Brain microvascular endothelial cell (primary cell): ENCODE measurements at regions not wholly inside any gene's neighbourhood (a gene's known extent, or its start where the extent isn't known, plus 50 kb on each side); places are given as distances from the start of the nearest gene placed in this dataset.

Source experiments
- DNase-seq: peaks from one replicate; pipeline ENCODE4 v3.0.0-alpha.2; 2020
- H3K27ac ChIP-seq: fragments of 250-450 bp; sonication (Bioruptor Pico); 2 replicates; pipeline ENCODE4 v1.5.1; 2020; ENCODE audit warnings: mild to moderate bottlenecking, moderate library complexity
- H3K27me3 ChIP-seq: fragments of 250-450 bp; sonication (Bioruptor Pico); replicated peaks from 2 replicates; pipeline ENCODE4 v1.5.1; 2020; ENCODE audit warnings: mild to moderate bottlenecking
- H3K36me3 ChIP-seq: fragments of 250-450 bp; sonication (Bioruptor Pico); replicated peaks from 2 replicates; pipeline ENCODE4 v1.5.1; 2020; ENCODE audit warnings: mild to moderate bottlenecking
- H3K4me3 ChIP-seq: 2 replicates; pipeline ENCODE4 v1.5.1; 2011; ENCODE audit warnings: low read depth, mild to moderate bottlenecking, control low read depth, low read length, moderate library complexity
- in situ Hi-C: cut with HindIII; loops from 2 replicates; pipeline ENCODE4 v1.10.0; 2017; ENCODE audit warnings: low sequenced_read_pairs, low pct_ligation_motif_present
- TF ChIP-seq, protein P1 (sequence below): IDR thresholded peaks from 2 replicates; pipeline ENCODE4 v1.5.1; 2011; ENCODE audit warnings: low read depth, mild to moderate bottlenecking, moderate library complexity, low read length, control low read depth, inconsistent platforms; ENCODE audit errors: missing control alignments

DNA sequence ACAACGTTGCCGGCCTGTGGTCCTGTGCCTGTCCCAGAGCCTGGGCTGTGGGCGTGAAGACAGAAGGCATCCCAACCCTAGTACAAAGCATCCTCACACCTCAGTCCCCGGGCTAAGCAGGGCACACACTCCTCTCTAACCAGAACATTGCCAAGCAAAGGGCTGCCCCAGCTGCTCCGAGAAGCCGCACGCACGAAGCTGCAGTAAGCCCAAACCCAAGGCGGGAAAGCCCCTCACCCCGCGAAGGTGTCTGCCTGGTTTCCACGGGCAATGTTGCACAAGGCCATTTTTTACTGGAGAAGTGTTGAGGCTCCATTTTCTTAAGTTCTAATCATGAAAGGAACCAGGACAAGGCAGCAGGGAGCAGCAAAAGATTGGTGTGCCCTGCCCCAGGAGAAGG, 519.0 kb downstream of the NPHP4 start:
- DNase-seq, result no peak
- Histone ChIP-seq H3K27ac (no peak overlapping the region), H3K27me3 (no peaks in the 10 kb centered on the region), H3K36me3 (no peaks in the 10 kb centered on the region), H3K4me3 (no peak overlapping the region)
- in situ Hi-C loops, result no loop called here
- TF ChIP-seq, protein P1, sequence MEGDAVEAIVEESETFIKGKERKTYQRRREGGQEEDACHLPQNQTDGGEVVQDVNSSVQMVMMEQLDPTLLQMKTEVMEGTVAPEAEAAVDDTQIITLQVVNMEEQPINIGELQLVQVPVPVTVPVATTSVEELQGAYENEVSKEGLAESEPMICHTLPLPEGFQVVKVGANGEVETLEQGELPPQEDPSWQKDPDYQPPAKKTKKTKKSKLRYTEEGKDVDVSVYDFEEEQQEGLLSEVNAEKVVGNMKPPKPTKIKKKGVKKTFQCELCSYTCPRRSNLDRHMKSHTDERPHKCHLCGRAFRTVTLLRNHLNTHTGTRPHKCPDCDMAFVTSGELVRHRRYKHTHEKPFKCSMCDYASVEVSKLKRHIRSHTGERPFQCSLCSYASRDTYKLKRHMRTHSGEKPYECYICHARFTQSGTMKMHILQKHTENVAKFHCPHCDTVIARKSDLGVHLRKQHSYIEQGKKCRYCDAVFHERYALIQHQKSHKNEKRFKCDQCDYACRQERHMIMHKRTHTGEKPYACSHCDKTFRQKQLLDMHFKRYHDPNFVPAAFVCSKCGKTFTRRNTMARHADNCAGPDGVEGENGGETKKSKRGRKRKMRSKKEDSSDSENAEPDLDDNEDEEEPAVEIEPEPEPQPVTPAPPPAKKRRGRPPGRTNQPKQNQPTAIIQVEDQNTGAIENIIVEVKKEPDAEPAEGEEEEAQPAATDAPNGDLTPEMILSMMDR, result no peak

DNA sequence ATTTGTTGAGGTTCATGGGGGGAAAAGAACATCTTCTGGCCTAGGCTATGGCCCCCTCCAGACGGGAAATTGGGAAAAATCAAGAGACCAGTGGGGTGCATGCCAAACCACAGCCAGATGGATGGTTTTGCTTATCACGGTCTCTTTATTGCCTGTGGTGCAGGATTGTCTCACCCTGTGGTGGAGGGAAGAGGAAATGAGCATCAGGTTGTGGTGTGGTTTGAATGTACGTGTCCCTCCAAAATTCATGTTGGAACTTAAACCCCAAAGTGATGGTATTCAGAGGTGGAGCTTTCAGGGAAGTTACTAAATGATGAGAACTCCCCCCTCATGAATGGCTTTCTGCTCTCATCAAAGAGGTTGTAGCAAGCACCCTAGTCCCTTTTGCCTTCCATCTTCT, 525.7 kb downstream of the NPHP4 start:
- Histone ChIP-seq H3K36me3 (no peaks in the 10 kb centered on the region), H3K27ac (no peak overlapping the region), H3K27me3 (no peaks in the 10 kb centered on the region), H3K4me3 (no peak overlapping the region)
- in situ Hi-C loops, result no loop called here
- TF ChIP-seq, protein P1, result no peak
- DNase-seq, result no peak

DNA sequence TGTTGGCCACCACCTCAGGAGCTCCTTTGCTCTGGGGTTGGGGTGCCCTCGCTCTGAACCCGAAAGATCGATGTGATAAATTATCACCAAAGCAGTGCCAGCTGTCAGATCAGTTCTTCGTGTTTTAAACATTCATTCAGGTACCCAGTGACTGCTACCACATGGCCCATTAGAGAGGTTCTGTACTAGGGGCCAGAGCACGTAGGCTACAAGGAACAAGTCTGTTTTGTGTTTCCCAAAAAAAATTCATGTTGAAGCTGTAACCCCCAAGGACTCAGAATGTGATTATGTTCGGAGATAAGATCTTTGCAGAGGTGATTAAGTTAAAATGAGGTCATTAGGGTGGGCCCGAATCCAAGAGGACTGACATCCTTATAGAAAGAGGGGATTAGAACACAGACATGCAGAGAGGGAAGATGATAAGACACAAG, 526.9 kb downstream of the NPHP4 start:
- no peaks in the 10 kb centered on the region for H3K27me3 ChIP-seq
- H3K4me3 ChIP-seq, result no peak overlapping the region
- in situ Hi-C loops, result no loop called here
- TF ChIP-seq, protein P1, result no peak
- H3K36me3 ChIP-seq, result no peaks in the 10 kb centered on the region
- DNase-seq, result no peak
- H3K27ac ChIP-seq, result no peak overlapping the region

DNA sequence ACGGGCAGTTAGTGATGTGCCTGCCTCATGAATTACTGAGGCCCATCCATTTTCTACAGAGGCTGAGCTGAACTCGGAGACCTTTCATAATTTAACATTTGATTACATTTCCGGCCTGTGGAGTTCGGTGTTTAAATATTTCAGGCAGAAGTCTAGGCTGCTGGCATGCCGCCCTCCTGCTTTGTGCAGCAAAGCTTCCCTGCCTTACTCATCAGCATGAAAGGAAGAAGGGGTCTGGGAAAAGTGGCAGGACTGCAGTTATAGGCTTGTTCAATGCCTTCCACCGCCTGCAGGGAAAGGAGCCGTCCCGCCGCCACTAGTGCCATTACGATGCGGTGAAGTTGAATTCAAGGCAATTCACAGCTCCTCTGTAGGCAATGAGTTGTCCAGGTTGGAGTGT, 527.9 kb downstream of the NPHP4 start:
- in situ Hi-C loops, result no loop called here
- Histone ChIP-seq H3K27ac (no peak overlapping the region), H3K4me3 (no peak overlapping the region), H3K36me3 (no peaks in the 10 kb centered on the region), H3K27me3 (no peaks in the 10 kb centered on the region)
- TF ChIP-seq, protein P1, result no peak
- no peak for DNase-seq

DNA sequence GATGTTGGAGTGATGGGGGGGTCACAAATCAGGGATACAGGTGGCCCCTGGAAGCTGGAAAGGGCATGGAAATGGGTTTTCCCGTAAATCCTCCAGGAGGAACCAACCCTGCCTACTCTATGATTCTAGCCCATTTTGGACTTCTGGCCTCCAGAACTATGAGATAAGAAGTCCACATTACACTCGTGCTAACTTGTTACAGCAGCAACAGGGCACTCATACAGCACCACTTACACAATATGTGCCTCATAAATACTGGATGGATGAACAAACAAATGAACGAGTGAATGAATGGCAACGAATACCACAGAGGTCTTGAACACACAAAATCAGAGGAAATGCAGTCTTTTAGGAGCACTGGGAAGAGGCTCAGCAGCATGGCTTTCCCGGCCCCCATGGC, 531.3 kb downstream of the NPHP4 start:
- no peak for DNase-seq
- TF ChIP-seq, protein P1, result no peak
- Histone ChIP-seq H3K27ac (no peak overlapping the region), H3K36me3 (no peaks in the 10 kb centered on the region), H3K27me3 (no peaks in the 10 kb centered on the region), H3K4me3 (no peak overlapping the region)
- in situ Hi-C loops, result no loop called here

DNA sequence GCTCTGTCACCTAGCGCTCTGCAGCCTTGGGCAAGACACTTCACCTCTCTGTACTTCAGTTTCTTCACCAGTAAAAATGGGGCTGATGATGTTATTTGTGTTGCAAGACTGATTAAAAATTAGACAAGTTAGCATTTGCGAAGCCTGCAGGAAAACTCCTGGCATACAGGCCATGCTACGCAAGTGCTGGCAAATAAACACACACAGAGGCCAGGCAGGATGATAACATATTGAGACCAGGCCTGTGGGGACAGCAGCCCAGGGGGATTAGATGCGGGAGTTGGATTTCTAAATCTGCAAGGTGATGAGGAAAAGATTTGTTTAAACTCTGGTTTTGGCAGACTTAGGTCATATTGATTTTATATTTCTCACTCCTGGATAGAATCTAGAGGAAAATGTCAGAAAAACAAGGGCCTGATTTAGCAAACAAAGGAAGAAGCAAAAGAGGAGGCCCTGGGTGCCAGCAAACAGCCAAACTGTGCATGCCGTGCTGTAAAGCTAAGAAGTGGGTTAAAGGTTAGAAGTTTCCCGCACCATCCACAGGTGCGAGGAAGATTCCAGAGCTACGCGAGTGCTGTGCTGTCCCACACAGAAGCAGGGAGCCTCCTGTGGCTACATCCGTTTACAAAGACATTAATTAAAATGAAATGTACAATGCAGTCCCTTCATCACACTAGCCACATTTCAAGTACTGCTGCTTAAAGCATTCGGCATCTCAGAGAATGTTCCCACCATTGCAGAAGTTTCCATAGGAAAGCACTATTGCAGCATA, 532.2 kb downstream of the NPHP4 start:
- no peak overlapping the region for H3K4me3 ChIP-seq
- no peaks in the 10 kb centered on the region for H3K27me3 ChIP-seq
- no peak for DNase-seq
- TF ChIP-seq, protein P1, result no peak
- H3K36me3 ChIP-seq, result no peaks in the 10 kb centered on the region
- in situ Hi-C loops, result no loop called here
- H3K27ac ChIP-seq, result no peak overlapping the region
